ENCODE measurements at regions not wholly inside any gene's neighbourhood (a gene's known extent, or its start where the extent isn't known, plus 50 kb on each side); places are given as distances from the start of the nearest gene placed in this dataset.
"Not testable (repeated sequence)": the region's sequence is repeated elsewhere in the genome, so short reads cannot be mapped to it uniquely, and the experiment has no call there.

DNA sequence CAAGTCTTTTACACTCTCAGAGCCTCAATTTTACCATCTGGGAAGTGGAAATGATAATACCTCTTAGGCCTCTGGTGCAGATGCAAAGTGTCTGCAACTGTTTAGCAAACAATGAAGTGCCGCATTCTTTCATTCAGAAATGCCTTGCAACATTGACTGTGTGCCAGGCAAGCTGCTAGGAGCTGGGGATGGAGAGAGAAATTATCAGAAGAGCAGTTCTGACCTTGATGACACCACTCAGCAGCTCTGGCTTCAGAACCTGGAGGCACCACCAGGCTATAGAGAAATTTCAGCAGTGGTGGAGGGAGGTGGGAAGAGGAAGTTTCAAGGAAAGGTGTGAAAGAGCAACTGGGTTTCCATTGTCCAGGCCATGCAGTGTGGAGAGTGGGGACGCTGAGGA, 78.1 kb upstream of the HABP2 start:
- DNase-seq: no peak

DNA sequence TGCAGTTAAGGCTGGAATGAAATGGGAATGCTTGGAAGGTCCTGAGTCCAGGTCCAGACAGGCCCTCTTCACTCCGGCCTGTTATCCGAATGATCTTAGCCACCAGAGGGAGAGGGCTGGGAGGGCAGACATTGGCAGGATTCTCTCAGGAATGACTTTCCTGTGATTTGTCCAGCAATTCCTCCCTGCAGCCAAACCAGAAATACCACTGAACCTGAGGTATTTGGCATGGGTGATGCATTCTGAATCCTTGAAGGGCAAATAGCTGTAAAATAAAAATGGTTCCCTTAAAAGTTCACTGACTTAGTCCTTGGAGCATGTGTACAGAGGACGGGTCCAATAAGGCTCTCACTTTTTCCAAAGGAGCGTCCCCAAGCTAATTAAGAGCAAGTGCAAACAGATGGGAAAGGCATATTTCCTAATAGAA, 77.5 kb upstream of the HABP2 start:
- DNase-seq: no peak

DNA sequence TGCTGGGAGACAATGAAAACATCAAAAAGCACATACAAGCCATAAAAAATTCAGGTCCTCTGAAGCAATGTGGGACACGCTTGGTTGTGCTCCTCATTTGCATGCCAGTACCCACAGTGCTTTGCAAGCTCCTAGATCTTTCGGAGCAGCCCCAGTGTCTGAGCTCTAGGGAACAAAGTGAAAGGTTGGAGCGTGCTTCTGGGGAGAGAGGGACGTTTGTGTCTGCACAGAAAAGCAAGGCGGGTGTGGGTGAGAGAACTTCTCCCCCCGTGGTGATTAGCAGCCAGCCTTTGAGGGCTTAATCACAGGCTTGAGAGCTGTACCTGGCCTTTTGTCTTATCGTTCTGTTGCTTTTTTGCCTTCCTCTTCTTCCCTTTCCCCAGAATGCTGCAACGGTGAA, 76.7 kb upstream of the HABP2 start:
- no peak for DNase-seq

DNA sequence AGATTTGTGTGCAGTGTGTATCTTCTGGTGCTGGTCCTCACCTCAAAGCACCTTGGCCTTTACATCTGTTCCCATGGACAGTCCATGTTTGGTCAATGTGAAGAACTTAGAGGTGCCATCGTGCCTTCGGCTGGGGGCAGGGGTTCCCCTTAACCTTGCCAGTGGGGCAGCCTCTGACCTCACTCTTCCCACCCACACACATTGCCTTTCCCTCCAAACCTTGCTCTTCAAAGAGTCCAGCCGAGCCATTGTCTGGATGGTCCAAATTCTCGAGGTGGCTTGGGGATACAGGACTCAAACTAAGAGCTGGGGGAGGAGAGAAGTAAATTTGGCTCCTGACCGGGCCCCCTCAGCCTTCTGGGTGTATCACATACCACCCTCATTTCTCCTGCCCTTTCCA, 76.2 kb upstream of the HABP2 start:
- no peak for DNase-seq

DNA sequence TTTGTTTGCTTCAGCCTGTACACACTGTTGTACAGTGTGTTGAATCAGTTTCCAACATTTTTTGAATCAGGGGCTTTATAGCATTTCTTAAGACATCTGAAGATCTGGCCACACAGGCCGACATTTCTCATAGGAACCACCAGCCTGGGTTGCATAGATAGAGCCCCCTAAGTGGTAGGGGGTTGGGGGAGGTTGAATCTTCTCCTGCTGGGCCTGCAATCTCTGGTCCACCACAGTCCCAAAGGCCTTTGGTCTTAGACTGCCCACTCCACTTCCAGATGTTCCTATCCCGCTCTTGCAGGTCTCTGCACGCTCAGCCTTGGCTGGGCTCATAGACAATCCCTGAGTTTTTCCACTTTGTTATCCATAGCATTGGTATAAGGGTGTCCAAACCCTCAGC, 75.4 kb upstream of the HABP2 start:
- DNase-seq: no peak

DNA sequence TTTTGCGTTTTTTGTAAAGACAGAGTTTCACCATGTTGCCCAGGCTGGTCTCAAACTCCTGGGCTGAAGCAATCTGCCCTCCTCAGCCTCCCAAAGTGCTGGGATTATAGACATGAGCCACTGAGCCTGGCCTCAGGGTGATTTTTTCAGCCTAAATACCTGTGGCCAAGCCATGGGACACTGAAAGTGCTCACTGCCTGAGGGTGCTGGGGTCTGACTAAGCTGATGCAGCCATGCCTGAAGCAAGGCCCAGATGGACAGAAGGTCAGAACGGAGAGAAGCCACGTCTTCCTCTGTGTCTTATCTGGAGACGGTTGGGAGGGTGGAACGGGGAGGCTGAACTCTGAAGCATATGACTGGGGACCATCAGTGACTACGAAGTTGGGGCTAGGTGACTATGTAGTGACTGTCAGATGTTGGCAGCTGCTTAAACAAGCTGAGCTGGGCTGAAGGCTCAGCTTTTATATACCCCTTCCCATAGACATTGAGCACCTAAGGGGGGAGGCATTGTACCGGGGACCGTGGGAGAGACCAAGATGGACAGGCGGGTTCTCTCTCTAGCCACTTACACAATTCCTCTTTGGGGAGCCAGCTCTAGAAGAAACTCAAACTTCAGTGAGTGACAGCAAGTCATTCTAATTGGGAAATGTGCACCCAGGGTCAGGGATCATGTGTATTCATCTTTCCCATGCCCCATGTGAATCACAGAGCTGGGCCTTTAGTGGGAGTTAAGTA, 73.3 kb upstream of the HABP2 start:
- no peak for DNase-seq

DNA sequence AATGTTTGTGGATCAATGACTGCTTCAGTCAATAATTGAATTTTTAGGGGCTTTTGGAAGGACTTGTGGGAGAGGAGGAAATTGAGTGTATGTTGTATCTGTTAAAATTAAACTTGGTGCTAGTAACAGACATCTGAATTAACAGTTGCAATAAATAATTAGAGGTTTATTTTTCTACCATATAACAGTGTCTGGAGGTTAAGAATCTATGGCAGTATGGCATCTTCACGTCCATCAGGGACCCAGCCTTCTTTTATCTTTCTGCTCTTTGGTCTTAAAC, 72.8 kb upstream of the HABP2 start:
- no peak for DNase-seq

DNA sequence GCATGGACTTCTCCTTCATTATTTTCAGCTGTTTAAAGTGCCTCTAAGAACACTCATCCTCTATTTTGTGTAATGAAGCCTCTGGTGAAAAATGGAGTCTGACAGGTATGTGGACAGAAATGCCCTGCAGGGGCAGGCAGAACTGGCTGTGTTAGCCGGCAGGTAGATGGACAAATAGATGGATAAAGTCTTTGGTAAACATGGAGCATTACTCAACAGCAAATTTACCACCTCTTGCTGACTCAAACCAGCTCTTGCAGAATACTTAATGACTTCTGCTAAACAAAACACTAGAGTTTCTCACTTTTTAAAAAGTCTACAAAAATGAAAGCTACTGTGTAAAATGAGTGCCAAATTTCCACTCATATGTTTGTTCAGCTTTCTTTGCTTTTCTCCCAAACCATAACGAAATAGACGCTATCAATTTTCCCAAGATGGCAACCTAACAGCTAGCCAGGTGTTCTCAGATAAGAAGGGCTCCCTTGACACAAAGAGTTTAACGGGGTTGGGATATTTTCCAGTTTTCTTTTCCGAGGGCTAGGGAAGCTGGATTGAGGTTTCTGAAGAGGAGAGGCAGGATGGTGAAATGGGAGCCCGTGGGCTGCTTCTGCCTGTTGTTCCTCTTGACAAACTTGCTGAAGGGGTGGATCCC, 71.9 kb upstream of the HABP2 start:
- no peak for DNase-seq

DNA sequence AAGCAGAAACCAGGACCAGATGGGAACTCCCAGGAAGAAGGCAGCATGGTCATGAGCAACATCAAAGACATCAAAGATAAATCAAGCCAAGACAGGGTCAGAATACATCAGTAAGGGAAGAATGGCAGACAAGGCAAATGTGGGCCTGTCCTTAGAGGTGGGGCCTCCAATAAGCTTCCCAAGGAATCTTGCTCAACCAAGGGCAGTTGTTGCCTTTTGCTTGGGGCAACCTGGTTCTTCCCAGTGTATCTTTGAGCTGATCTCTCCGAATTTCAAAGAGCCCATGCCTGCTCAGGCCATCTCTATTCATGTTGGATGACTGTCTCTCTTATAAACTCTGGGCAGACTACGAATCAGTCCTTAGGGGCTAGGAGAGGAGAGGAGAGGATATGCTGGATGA, 68.4 kb upstream of the HABP2 start:
- DNase-seq: no peak

DNA sequence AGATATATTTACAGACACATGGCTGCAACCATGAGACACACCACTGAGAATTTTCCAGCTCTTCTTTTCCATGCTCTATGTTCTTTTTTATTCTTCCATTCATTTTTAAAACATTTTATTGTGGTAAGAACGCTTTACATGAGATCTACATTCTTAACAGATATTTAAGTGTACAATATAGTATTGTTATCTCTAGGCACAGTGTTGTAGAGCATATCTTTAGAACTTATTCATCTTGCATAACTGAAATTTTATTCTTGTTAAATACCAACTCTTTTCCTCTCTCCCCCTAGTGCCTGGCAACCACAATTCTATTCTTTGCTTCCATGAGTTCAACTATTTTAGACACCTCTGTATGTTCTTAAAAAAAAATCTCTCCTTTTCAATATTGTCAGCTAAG, 67.1 kb upstream of the HABP2 start:
- DNase-seq: no peak

DNA sequence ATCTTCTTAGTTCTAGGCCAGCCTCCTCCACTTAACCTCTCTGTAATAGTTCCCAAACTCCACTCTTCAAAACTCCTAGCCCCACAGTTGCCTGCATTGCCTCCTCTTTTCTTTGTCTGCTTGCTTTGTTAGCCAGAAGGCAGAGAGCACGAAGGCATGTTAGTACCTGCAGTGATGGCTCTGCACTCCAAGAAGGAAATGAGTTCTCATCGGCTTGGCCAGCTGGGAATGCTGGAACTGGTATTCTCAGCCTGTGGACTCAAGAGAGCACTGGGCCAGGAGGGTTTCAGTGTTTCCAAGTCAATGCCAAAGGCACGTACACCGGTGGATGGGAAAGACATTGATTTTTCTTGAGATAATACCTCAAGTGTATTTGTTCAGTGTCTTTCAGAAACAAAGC, 66.3 kb upstream of the HABP2 start:
- DNase-seq: no peak

DNA sequence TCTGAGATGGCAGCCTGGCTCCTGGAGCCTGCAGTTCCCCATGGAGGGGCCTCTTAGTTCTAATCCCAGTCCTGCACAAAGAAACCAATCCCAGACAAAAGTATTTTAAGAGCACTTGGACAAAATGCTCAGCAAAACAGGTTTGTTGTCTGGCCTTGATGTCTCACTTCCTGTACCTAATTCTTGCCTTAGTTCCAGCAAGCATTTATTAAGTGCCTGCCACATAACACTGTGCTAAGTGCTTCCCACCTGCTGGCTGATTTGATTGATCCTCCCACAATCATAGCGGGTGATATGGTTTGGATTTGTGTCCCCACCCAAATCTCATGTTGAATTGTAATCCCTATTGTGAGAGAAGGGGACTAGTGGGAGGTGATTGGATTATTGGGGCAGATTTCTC, 65.7 kb upstream of the HABP2 start:
- no peak for DNase-seq

DNA sequence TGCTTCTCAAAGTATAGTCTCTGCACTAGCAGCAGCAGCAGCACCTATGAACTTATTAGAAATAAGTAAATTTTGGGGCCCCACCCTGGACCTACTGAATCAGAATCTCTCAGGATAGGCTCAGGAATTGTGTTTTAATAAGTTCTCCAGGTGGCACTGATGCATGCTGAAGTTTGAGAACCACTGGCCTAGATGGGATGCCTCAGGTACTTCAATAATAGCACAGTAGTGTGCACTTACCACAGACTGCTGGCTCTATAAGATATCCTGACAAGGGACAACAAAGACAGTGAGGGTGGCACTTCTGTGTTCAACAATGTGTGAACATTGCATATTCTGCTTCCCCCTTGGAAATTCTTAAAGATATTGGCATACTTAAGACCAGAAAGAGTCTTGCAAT, 64.7 kb upstream of the HABP2 start:
- DNase-seq: no peak

DNA sequence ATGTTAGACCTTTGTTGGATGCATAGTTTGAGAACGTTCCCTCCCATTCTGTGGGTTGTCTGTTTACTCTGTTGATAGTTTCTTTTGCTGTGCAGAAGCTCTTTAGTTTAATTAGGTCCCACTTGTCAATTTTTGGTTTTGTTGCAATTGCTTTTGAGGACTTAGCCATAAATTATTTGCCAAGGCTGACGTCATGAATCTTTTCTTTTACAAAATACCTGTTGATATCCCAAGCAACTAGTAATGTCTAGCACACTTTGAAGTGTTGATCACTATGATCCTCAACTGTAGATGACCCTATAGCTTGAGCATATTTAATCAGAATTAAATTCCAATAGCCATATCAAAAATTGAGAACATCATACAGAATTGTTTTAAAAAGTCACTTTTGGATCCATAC, 63.3 kb upstream of the HABP2 start:
- DNase-seq: not testable (repeated sequence)

DNA sequence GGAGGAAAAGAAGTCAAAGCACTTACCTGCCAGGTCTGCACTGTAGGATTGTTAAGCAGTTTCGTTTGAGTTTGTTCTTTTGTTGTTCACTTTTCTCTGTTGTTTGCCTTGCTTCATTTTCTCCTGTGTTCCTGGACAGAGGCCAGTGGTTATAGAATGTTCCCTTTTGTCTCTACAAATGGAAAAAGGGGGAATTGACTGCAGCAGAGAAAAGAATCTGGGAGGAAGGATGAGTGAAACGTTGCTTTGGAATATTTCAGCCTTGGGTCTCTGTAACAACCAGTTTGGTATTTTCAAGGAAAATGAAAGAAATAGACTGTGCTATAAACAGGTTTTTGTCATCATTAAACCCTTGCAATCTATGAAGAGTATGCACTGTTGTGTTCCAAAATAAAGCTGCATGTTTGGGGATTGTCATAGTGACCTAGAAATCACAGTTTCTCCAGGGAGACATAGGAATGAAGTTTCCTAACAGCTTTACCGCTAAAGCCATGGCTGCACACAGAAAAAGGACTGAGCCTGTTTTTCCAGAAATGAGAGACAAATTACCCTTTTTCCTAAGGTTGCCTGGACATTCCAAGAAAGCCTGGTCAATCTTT, 60.8 kb upstream of the HABP2 start:
- DNase-seq: no peak

DNA sequence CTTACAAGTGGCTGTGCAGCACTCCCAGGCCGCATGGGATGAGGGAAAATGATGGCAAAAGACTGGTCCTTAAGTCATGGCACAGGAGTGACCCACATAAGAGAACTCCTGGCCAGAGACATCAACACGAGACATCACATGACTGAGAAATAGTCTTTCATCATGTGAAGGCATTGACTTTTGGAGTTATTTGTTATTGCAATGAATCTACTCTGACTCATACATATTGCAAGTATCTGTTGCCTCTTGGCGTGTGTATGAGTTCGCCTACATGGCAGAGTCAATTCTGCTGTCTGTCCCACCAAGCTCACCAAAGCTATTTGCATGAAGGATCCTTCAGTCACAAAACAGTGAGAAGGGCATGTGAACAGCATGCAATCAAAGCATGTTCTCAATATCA, 59.7 kb upstream of the HABP2 start:
- DNase-seq: no peak

DNA sequence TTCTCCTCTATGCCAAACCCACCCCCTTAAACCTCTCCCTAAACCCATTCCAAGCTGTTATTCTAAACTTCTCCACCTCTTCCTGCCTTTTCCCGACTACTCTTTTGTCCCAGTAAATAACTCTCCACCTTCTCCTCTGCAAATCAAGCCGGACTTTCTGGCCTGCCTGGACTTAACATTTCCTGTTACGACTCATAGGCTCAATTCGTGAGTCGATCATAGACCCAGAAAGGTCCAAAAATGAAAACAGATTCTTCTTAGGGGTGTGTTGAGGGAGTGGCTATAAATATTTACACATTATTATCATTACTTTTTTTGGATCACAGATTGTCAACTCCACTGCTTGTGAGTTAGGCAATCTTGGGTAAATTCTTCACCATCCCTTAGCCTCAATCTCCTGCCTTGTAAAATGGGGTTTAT, 59.0 kb upstream of the HABP2 start:
- DNase-seq: no peak

DNA sequence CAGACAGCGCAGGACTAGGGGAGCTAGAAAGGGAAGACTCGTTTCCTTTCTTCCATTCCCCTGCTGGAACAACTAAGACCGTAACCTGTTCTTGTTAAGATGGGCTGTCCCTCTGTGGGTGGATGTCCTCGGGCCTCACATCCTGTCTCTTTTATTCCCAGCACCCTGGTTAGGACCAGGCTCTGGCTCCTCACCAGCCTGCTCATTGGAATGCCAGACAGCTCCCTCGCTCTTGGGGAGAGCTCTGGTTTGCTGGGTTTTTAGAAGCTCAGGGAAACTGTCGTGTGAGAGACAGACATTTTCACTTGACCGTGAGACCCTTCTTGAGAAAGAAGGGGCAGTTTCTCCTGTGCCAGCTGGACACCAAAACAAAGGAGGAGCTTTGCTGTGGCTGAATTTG, 58.1 kb upstream of the HABP2 start:
- no peak for DNase-seq

DNA sequence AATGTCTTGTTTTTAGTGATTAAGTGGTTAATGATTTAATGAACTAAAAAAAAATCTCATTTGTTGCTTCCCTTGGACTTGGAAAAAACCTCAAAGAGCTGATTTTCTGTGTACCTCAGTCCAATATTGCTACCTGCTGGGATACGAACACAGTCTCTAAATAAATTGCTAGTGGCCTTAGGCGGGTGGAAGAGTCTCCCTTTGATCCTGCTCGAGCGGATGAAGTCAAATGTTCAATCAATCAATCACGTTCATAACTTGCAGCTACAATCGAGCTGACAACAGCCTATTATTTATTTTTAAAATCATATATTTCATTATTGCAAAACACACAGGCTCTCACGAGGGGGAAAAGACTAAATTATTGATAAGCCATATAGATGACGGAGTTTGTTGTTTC, 57.3 kb upstream of the HABP2 start:
- DNase-seq: no peak

DNA sequence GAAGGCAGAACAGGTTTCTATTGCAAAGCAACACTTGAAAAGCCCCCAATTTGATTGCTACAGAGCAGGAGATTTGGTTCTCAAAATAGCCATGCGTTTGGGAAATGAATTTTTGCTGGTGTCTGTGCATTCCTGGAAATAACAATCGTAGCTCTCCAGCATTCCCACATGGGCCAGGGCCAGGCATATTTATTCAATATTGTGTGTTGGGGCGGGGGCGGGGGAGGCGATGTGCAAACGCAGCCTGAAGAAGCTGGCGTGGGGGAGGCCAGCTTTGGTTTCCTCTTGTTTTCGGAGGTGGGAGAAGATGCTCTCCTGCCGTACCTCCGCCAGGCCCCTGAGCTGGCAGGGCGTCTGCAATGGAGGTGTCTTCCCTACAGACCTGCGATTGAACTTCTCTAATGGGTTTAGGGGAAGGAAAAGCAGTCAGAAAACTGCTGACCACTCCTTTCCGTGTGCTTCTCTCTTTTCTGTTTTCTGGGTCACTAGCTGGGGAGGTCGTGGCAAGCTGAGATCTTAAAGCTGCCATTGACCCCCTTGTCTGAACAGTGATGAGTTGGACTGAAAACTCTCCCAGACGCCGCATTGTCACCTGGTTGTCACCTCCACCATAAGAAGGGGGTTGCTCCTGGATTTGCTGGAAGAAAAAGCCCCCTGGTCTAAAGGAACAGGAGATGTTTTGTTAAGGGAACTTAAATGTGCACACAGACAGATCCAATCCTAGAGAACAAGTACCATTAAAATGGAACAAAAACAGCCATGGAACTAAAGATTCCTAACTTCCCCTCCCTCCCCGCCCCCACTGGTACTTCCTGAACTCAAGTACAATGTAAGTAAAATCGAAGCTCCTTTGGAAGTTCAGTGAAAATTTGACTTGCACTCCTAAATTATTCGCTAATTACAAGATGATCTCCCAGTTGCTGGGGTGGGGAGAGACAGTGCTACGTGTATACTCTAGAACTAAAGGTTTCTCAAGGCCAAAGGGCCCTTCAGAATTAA, 56.4 kb upstream of the HABP2 start:
- DNase-seq: no peak

DNA sequence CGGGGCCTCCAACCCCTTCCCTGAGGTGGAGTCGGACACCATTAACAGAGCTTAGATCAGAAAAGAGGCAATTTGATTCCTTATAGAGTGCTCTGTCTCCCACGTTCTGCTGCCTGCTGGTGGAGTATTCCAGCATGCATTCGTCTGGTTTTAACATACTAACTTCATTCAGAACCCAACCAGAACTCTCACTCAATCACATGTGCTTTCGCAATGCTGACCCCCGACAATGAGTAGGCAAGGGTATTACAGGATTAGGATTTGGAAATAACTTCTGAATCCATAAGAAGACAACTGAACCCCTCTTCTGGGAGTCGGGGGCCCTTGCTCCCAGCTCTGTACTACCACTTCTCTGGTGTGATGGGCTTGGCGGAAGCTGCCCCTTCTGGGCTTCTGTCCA, 55.7 kb upstream of the HABP2 start:
- DNase-seq: no peak

DNA sequence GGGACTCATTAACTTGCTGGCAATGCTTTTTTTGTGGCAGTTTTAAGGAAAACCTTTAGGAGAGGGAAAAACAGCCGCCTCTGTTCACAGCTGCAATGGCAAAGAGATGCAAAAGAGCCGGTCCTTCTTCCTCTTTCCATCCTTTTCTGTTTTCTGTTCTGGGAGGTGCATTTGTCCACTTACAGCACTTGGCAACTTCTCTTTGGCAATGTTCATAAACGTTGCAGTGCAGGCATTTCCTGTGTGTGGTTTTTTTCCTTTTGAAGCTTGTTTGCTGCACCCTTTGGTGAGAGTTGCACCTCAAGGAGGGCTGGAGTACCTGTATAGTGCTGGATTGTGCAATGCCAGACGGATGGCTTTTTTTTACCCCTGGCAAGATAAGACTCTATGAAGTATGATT, 53.9 kb upstream of the HABP2 start:
- DNase-seq: no peak

DNA sequence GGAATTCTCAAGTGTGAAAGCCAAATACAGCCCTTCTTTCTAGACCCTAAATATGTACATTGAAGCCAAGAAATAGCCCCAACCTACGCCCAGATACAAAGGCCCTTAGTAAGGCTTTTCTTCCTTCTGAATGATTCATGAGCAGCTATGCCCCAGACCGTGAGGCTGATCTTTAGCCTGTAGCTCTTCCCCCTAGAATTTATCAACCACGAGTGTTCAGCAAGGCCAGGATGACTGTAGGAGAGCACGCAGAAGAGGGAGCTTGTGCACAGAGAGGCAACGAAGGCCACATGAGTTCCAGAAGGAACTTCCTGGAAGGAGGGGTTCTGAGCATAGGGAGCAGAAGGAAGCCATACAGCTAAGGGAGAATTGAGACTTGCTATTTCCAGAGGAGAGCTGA, 53.0 kb upstream of the HABP2 start:
- DNase-seq: no peak

DNA sequence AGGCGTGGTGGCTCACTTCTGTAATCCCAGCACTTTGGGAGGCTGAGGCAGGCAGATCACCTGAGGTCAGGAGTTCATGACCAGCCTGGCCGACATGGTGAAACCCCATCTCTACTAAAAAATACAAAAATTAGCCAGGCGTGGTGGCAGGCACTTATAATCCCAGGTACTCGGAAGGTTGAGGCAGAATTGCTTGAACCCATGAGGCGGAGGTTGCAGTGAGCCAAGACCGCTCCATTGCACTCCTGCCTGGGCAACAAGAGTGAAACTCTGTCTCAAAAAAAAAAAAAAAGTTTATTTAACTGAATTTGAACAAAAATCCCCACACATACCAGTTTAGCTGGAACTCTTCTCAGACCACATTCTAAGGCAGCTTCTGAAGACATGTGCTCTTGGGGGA, 51.8 kb upstream of the HABP2 start:
- not testable (repeated sequence) for DNase-seq
